GM12874 (cell line): ENCODE measurements at regions not wholly inside any gene's neighbourhood (a gene's known extent, or its start where the extent isn't known, plus 50 kb on each side); places are given as distances from the start of the nearest gene placed in this dataset.

ENCODE experiments used
- CTCF ChIP-seq: IDR thresholded peaks from 2 replicates; pipeline ENCODE4 v1.5.1; 2011; ENCODE audit warnings: low read depth, mild to moderate bottlenecking, control low read depth, low read length, moderate library complexity; ENCODE audit not compliant: insufficient read depth

- no peak for TF ChIP-seq CTCF
These were observed 273.9 kb downstream of the RAB38 start for GRCh38 chr11:87901341-87901740.

- no peak for TF ChIP-seq CTCF
These were observed 277.3 kb downstream of the RAB38 start for GRCh38 chr11:87897921-87898320.

- no peak for TF ChIP-seq CTCF
These were observed 278.2 kb downstream of the RAB38 start for GRCh38 chr11:87897071-87897470.

GRCh38 chr11:87894961-87895360 is 280.3 kb downstream of the RAB38 start:
- TF ChIP-seq CTCF: no peak

GRCh38 chr11:87892291-87892690 is 283.0 kb downstream of the RAB38 start:
- no peak for TF ChIP-seq CTCF

GRCh38 chr11:87889126-87889525 is 286.1 kb downstream of the RAB38 start:
- no peak for TF ChIP-seq CTCF

- TF ChIP-seq CTCF: no peak
These were observed 296.1 kb downstream of the RAB38 start for GRCh38 chr11:87879118-87879517.

- 0 out of 2 replicates have a peak, but pooled peaks have one; percentile 29 for TF ChIP-seq CTCF
These were observed 296.8 kb downstream of the RAB38 start for GRCh38 chr11:87878373-87878825.
